Stimulated activated naive CD8-positive, alpha-beta T cell treated with anti-CD3 and anti-CD28 coated beads, Interleukin-15, amount 100 ng/mL, for 72 hours (primary cell): ENCODE measurements at regions not wholly inside any gene's neighbourhood (a gene's known extent, or its start where the extent isn't known, plus 50 kb on each side); places are given as distances from the start of the nearest gene placed in this dataset.

ENCODE experiments used
- ATAC-seq: fragments of 150-1000 bp; cut with Tn5 transposase; 2 replicates; pipeline ENCODE4 v1.10.0; 2021; ENCODE audit warnings: mild to moderate bottlenecking, moderate library complexity
- DNase-seq, 2 donors: peaks; one replicate each; pipeline ENCODE4 v3.0.0; 2021 to 2022
- H3K27ac Mint-ChIP-seq, 2 donors: one replicate each; pipeline ENCODE4 v1.8.0; 2022; ENCODE audit warnings: mild to moderate bottlenecking in 2 of 2, mixed read lengths in 2 of 2, moderate library complexity in 2 of 2
- H3K27me3 Mint-ChIP-seq: one replicate; pipeline ENCODE4 v1.8.0; 2022; ENCODE audit warnings: mixed read lengths
- H3K4me1 Mint-ChIP-seq: one replicate; pipeline ENCODE4 v1.8.0; 2022; ENCODE audit warnings: mild to moderate bottlenecking, mixed read lengths
- H3K4me3 Mint-ChIP-seq, 2 donors: one replicate each; pipeline ENCODE4 v1.8.0; 2022; ENCODE audit warnings: mild to moderate bottlenecking in 2 of 2, mixed read lengths in 2 of 2, moderate library complexity in 1 of 2
- H3K9me3 Mint-ChIP-seq, 2 donors: one replicate each; pipeline ENCODE4 v1.8.0; 2022; ENCODE audit warnings: mixed read lengths in 2 of 2

GRCh38 chr11:128324531-128325141 lies 262.7 kb downstream of the ETS1 start:
- Mint-ChIP-seq H3K4me1 (peaks cover 97% of the 10 kb centered on the region), H3K27ac (peak overlapping the region; percentile 93 to 97), H3K27me3 (no peaks in the 10 kb centered on the region), H3K4me3 (peak overlapping the region; percentile 68 to 80), H3K9me3 (peaks cover 0 to 11% of the 10 kb centered on the region in 2 donors)
- ATAC-seq: peak; percentile 86
- DNase-seq: peak; percentile 82 to 90

- Mint-ChIP-seq H3K27ac (peak overlapping the region; percentile 93 to 97), H3K4me1 (peaks cover 97% of the 10 kb centered on the region), H3K27me3 (no peaks in the 10 kb centered on the region), H3K9me3 (peaks cover 0 to 11% of the 10 kb centered on the region in 2 donors), H3K4me3 (peak overlapping the region; percentile 68 to 80)
- peak; percentile 63 to 75 for DNase-seq
- peak; percentile 70 for ATAC-seq
These were observed 263.3 kb downstream of the ETS1 start for GRCh38 chr11:128324051-128324481.

GRCh38 chr11:128323381-128323780 lies 264.0 kb downstream of the ETS1 start:
- Mint-ChIP-seq H3K4me3 (peak overlapping the region; percentile 74 to 80), H3K4me1 (peaks cover 97% of the 10 kb centered on the region), H3K27me3 (no peaks in the 10 kb centered on the region), H3K9me3 (peaks cover 0 to 14% of the 10 kb centered on the region in 2 donors), H3K27ac (peak overlapping the region; percentile 93 to 97)
- peak in 1 of 2 donors; percentile 66 for DNase-seq
- ATAC-seq: no peak

GRCh38 chr11:128318856-128319474 lies 268.4 kb downstream of the ETS1 start:
- DNase-seq (peak; percentile 84 to 93), ATAC-seq (peak; percentile 97)
- H3K27ac Mint-ChIP-seq: peak overlapping the region; percentile 94 to 95
- H3K4me1 Mint-ChIP-seq: peaks cover 88% of the 10 kb centered on the region
- peaks cover 28 to 51% of the 10 kb centered on the region in 2 donors for H3K9me3 Mint-ChIP-seq
- H3K4me3 Mint-ChIP-seq: peak overlapping the region; percentile 62 to 73
- no peaks in the 10 kb centered on the region for H3K27me3 Mint-ChIP-seq

GRCh38 chr11:128316541-128317227 lies 270.7 kb downstream of the ETS1 start:
- peak overlapping the region; percentile 11 to 36 for H3K27ac Mint-ChIP-seq
- peaks cover 39 to 57% of the 10 kb centered on the region in 2 donors for H3K9me3 Mint-ChIP-seq
- H3K4me3 Mint-ChIP-seq: peak overlapping the region in 1 of 2 donors; percentile 55
- DNase-seq (no peak), ATAC-seq (no peak)
- no peaks in the 10 kb centered on the region for H3K27me3 Mint-ChIP-seq
- peaks cover 78% of the 10 kb centered on the region for H3K4me1 Mint-ChIP-seq

- no peak for ATAC-seq
- no peak overlapping the region for H3K27ac Mint-ChIP-seq
- H3K9me3 Mint-ChIP-seq: peaks cover 39 to 51% of the 10 kb centered on the region in 2 donors
- no peak overlapping the region for H3K4me3 Mint-ChIP-seq
- H3K27me3 Mint-ChIP-seq: no peaks in the 10 kb centered on the region
- DNase-seq: no peak
- H3K4me1 Mint-ChIP-seq: peaks cover 78% of the 10 kb centered on the region
These were observed 271.4 kb downstream of the ETS1 start for GRCh38 chr11:128315933-128316332.

GRCh38 chr11:128313931-128314330 lies 273.4 kb downstream of the ETS1 start:
- ATAC-seq: no peak
- H3K27me3 Mint-ChIP-seq: no peaks in the 10 kb centered on the region
- DNase-seq: no peak
- H3K9me3 Mint-ChIP-seq: peaks cover 39 to 46% of the 10 kb centered on the region in 2 donors
- H3K27ac Mint-ChIP-seq: no peak overlapping the region
- peaks cover 79% of the 10 kb centered on the region for H3K4me1 Mint-ChIP-seq
- H3K4me3 Mint-ChIP-seq: no peak overlapping the region

- DNase-seq (no peak), ATAC-seq (peak; percentile 94)
- H3K4me1 Mint-ChIP-seq: peaks cover 77% of the 10 kb centered on the region
- H3K27ac Mint-ChIP-seq: peak overlapping the region; percentile 45 to 90
- H3K27me3 Mint-ChIP-seq: no peaks in the 10 kb centered on the region
- peak overlapping the region; percentile 64 to 69 for H3K4me3 Mint-ChIP-seq
- H3K9me3 Mint-ChIP-seq: peaks cover 37 to 39% of the 10 kb centered on the region in 2 donors
These were observed 275.3 kb downstream of the ETS1 start for GRCh38 chr11:128311742-128312719.

GRCh38 chr11:128310676-128311445 lies 276.5 kb downstream of the ETS1 start:
- peak overlapping the region; percentile 66 to 90 for H3K27ac Mint-ChIP-seq
- ATAC-seq (peak; percentile 77), DNase-seq (no peak)
- H3K4me3 Mint-ChIP-seq: peak overlapping the region; percentile 61 to 69
- peaks cover 29 to 31% of the 10 kb centered on the region in 2 donors for H3K9me3 Mint-ChIP-seq
- peaks cover 75% of the 10 kb centered on the region for H3K4me1 Mint-ChIP-seq
- no peaks in the 10 kb centered on the region for H3K27me3 Mint-ChIP-seq

GRCh38 chr11:128310005-128310404 lies 277.4 kb downstream of the ETS1 start:
- DNase-seq: no peak
- Mint-ChIP-seq H3K4me1 (peaks cover 82% of the 10 kb centered on the region), H3K4me3 (peak overlapping the region; percentile 44 to 69), H3K27ac (peak overlapping the region; percentile 14 to 62), H3K27me3 (no peaks in the 10 kb centered on the region), H3K9me3 (peaks cover 20 to 24% of the 10 kb centered on the region in 2 donors)
- ATAC-seq: no peak

GRCh38 chr11:128308794-128309193 lies 278.6 kb downstream of the ETS1 start:
- no peak overlapping the region for H3K4me3 Mint-ChIP-seq
- DNase-seq (no peak), ATAC-seq (no peak)
- H3K27ac Mint-ChIP-seq: no peak overlapping the region
- peaks cover 10 to 12% of the 10 kb centered on the region in 2 donors for H3K9me3 Mint-ChIP-seq
- no peaks in the 10 kb centered on the region for H3K27me3 Mint-ChIP-seq
- peaks cover 87% of the 10 kb centered on the region for H3K4me1 Mint-ChIP-seq

GRCh38 chr11:128305588-128305987 lies 281.8 kb downstream of the ETS1 start:
- DNase-seq: no peak
- Mint-ChIP-seq H3K4me3 (peak overlapping the region; percentile 72 to 94), H3K4me1 (peaks cover 75% of the 10 kb centered on the region), H3K27ac (peak overlapping the region; percentile 88 to 96), H3K27me3 (no peaks in the 10 kb centered on the region), H3K9me3 (peaks cover 0 to 13% of the 10 kb centered on the region in 2 donors)
- ATAC-seq: no peak

- DNase-seq (no peak), ATAC-seq (no peak)
- Mint-ChIP-seq H3K27me3 (no peaks in the 10 kb centered on the region), H3K4me1 (peaks cover 73% of the 10 kb centered on the region), H3K9me3 (peaks cover 0 to 13% of the 10 kb centered on the region in 2 donors), H3K27ac (peak overlapping the region; percentile 88 to 92), H3K4me3 (peak overlapping the region; percentile 72 to 94)
These were observed 282.5 kb downstream of the ETS1 start for GRCh38 chr11:128304666-128305485.
